Activated effector memory CD4-positive, alpha-beta T cell treated with Interleukin-2 at 50 U/mL for 16 hours (primary cell): ENCODE measurements at regions not wholly inside any gene's neighbourhood (a gene's known extent, or its start where the extent isn't known, plus 50 kb on each side); places are given as distances from the start of the nearest gene placed in this dataset.

Experiments
- DNase-seq: peaks from one replicate; pipeline ENCODE4 v3.0.0-alpha.2; 2020

DNA sequence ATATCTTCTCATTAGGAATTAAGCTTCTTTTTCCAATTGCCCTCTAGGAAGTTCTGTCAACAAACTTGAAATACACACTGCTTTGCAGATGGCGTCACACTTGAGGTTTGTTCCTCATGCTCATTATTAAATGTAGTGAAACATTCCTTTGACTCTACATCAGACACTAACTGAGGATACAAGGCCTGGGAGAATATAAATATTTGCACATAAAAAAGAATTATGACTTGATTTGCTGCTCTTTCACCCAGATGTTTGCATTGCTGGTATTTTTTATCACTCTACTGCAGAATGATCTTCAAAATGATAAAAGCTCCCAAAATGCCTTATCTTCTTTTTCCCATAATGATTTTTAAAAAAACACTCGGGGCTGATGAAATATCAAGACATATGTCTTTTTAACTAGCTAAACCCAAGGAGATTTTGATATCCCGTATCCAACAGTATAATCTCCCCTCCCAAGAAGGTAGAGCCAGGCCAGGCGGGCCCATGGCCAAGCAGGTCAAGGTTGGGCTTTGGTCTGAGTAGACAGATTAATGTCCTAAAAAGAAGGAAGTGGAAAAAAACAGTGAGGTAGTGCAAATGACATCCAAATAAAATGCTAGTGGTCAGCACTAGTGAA is 264.6 kb downstream of the HHIPL2 start:
- DNase-seq, result no peak

DNA sequence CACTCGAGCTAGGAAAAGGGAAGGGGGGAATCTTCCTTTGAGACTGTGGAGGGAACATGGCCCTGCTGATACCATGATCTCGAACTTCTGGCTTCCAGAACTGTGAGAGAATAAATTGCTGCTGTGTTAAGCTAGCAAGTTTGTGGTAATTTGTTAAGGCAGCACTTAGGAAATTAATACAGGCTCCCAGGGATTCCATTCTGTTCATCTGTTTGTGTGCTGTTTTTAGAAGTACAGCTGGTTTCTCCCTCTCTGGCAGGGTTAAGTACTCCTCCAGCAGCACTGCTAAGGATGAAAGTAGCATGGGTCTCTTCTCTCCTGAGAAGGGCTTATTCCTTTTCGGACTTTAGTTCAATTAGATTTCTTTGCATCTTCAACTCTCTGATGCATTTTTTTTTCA is 268.3 kb downstream of the HHIPL2 start:
- DNase-seq, result no peak

DNA sequence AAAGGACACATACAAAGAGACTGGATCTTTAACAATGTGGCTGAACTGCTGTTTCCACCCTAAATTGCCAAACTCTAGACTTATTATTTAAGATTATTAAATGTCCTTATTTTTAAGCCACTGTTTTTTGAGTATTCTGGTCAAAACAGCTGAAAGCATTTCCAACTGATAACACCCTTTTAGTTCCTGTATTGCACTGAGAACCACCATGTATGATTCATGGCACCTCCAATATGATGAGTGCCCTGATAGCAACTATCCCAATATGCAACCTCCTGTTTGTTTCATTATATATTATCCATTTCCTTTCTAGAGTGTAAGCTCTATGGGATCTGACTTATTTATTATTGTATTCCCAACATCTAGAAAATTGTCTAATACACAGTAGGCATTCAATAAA is 269.4 kb downstream of the HHIPL2 start:
- DNase-seq, result no peak

DNA sequence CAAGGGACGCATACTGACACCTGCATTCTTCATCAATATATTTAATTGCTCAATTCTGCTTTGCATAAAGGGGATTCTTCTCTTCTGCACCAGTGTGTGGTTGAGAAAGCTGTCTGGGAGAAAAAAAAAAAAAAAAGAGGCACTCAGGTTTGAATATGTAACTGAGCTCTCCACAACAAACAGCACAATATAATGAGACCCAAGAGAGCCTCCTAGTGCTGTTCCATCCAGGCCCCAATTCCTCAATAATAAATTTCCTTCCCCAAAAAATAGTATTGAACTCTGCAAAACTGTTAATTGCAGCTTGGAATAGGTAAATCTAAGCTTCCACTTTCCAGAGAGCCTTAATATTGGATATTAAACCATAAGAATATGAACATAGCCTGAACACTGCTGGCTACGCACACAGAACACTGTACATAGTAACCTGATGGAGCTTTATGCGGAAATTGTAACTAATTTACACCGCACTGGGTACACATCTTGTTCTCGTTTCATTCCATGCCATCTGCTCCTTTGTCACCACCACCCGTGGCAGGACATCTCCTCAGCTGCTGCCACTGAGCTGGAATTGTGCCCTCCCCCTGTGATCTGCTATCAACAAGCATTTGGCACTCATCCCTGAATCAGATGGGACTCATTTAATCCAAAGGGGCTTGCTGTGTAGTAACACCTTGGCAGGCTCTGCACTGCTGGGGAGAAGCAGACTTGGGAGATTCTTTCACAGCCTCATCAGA is 272.0 kb downstream of the HHIPL2 start:
- no peak for DNase-seq

DNA sequence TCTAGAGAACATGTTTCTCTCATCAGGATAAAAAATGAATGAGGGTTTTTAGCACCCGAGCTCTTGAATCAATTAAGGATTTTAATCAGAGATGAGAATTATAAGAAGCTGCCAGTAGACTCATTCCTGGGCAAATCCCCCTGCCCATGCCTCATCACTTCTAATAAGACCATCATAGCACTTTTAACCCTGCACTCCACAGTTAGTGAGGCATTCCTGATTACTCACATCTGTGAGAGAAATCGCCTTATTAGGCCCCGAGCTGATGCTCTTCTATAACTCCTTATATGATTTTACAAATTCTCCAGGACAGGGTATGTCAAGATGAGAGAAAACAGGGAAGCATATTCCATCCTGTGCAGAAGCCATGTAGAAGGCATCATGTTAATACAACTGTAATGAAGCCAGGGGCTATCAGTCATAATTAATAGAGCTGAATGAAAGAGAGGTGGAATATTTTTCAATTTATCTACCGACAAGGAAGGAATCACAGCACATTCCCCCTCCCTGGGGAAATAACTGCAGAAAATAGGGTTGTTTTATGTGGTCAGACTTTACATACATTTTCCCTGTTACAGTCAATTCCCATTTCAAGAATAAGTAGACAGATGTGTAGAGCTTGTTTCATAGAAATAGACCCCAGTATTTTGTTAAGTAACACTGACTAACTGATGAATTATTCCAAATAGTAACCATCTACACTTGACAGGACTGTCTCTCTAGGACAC is 272.7 kb downstream of the HHIPL2 start:
- no peak for DNase-seq

DNA sequence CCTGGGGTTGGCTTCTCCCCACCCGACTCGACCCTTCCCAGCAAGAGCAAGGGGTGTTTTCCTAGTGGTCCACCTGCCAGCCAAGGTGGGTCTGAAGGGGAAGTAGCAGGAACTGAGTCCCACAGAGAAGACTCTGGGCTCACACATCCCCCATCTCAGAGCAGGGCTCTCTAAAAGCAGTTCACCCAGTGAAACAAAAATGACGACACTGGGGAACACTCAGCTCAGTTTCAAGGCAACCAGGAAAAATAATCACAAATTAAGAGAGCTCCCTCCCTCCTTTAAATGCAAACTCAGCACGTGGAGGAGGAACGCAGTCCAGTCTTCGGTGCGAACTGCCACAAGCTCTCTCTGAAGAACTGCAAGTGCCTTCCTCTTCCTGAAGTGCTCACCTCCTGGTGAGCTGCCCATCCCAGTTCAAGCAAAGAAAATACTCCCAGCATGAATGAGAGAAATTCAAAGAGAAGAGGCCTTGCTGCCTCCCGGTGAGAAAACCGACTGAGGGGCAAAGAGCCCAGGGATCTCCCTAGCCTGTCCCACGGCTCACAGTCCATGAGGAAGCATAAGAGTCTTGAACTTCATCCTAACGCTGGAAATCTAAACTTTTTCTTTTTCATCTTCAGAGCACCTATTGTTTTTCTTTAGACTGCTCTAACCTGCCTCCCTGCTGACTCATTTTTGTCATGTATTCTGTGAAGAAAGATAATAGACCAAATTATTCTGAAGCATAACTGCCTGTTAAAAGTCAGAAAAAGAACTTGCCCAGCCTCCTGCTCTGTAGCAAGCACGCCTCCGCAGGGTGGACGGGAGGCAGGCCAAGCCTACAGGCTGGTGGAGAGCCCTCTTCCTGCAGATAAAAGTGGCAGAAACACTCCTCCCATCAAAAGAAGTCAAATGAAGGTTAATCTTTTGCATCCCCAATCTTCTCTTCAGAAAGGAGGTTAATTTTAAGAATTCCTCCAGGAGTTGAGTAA is 281.4 kb downstream of the HHIPL2 start:
- no peak for DNase-seq

DNA sequence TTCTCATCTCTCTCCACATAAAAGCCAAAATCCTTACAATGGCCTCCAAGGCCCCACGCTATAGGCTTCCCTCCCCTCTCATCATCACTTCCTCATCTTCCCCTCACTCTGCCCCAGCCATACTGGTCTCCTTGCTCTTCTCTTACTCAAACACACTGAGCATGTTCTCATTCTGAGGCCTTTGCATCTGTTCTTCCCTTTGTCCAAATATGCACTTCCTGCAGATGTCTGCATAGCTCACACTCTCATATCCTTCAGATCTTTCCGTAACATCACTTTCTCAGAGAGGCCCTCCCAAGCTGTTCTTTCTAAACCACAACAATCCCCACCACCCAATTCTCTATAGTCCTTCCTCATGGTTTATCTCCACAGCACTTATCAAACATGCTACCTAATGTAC is 284.1 kb downstream of the HHIPL2 start:
- no peak for DNase-seq

DNA sequence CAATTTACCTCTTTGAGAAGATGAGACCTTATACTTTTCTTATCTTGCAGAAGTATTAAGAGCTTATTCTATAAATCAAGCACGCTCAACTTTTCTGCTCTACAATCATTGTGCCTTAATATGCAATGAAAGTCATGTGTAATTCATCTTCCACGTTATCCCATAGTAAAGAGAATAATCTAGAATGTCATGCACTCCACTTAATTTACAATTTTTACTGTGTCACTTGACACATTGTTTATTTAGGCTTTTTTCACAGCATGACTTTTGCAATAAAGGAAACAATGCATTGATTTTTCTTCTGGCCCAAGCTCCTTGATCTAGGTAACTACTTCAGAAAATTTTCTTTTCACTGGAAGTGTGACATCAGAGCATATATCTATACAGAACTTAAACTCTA is 290.9 kb downstream of the HHIPL2 start:
- no peak for DNase-seq

DNA sequence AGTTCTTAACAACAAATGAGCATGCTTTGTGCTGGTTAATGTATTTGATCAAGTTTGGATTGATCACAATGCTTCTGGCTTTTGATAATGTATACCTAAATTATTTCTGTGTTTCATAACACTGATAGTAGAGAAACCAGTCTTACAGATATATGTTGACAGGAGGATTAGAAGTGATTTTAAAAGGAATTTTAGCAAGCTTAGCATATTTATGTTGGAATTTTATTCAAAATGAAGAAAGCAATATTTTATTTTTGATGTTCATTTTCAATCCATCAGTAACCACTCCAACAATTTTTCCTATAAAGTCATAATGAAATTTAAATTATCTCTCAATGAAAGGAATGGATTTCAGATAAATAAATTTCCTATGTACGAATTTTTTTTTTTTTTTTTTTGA is 291.8 kb downstream of the HHIPL2 start:
- DNase-seq, result no peak

DNA sequence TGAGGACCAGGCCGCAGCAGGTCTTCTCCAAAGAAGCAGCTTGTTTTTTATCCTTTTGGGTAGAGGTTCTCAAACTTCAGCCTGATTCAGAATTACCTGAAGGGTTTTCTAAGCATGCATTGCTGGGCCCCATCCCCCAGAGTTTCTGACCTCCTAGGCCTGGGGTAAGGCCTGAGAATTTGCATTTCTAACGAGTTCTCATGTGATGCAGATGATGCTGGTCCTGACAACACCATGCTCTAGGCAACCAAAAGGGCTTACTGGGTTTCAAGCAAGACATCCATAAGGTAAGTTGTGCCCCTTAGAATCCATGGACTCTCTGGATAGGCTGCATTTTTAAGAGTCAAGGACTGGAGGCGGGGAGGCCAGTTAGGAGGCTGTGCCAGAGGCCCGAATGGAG is 295.1 kb downstream of the HHIPL2 start:
- DNase-seq, result no peak

DNA sequence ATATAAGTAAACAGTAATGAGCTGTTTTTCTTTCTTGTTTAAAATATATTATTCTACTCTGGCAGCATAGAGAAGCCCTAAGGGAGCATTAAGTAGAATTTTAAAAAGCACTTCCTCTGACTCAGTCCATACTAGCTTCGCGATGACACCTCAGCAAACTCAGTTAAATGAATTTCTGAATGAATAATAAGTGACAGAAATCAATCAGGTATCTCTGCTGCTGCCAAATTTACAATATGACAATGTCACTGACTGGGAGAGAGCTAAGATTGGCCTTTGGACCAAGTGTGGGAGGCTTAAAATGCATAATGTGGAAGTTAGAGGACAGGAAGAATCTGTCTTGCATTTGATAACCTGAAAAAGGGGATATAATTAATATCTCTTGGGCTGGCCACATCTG is 296.1 kb downstream of the HHIPL2 start:
- DNase-seq, result no peak

DNA sequence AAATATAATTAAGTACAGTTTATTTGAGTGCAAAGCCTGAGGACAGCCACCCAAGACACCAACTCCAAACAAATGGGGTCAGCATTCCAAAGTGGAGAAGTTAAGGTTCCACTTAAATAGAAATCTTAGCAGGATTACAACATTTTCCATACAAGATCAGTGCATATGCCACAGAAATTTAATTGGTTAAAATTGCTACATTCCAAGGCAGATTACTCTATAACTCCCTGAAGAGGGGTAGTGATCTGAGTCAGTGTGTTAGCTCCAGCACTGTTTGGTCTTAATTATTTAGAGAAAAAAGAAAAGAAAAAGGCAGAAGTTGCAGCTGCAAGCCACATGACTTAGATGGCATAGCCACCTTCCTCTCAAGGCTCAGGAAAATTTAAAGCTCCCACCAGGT is 297.5 kb downstream of the HHIPL2 start:
- DNase-seq, result no peak

DNA sequence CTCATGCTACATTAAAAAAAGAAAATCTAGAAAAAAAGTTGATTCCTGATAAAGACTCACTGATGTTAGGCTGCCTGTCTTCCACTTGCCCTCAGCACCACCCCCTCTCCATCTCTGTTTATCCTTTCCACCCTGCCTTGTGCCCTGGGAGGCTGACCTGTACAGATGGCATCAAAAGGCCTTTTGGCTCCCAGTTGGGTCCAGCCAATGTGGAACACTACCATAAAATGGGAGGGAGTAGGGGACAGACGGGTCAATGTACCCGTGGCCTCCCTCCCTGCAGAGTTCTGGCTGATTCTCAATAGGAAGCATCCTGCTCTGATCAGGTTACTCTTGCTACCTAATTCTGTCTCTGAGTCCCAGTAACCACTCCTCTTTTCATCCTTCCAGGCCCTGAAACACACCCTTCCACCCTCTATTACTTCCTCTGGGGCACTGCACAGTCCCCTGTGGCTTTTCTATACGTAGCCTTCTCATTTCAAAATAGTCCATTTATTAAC is 300.0 kb downstream of the HHIPL2 start:
- no peak for DNase-seq

DNA sequence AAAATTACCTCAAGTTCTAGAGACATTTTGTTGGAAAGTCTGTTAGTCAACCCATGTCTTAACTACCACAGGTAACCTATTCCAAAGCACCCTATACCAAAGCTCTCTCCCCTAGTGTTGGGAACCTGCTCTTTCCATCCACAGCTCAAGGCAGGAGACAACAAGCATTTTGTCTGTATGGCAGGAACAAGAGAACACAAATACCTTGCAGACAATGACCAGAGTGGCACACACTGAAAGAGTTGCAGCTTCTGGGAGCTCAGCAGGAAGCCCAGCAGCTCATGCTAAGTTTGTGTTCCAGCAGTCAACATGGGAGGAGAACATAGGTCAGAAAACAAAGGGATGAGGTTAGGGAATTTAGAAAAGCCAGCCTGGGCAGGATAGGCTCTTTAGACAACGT is 300.8 kb downstream of the HHIPL2 start:
- no peak for DNase-seq

DNA sequence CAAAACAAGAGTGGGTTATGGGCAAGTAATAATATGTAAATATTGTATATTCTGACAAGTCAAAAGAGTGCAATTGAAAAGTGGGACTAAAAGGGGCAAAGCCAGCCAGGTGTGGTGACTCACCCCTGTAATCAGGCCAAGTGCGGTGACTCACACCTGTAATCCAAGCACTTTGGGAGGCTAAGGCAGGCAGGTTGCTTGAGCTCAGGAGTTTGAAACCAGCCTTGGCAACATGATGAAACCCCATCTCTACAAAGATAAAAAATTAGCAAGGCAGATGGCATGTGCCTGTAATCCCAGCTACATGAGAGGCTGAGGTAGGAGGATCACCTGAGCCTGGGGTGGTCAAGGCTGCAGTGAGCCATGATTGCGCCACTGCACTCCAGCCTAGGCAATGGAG is 304.0 kb downstream of the HHIPL2 start:
- no peak for DNase-seq

DNA sequence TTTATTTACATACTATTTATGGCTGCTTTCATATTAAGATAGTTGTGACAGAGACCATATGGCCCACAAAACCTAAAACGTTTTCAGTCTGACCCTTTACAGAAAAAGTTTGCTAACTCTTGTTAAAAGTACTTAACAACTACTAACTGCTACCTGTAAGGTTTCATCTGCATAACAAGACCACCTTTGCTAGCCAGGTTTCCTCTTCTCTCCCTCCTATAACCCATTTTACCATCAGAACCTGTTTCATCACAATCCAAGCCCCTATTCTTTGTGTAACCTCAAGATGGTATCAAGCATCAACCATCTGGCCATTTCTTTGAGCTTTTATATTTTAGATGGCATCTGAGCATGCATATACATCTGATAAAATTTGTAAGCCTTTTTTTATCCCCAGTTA is 305.4 kb downstream of the HHIPL2 start:
- no peak for DNase-seq

DNA sequence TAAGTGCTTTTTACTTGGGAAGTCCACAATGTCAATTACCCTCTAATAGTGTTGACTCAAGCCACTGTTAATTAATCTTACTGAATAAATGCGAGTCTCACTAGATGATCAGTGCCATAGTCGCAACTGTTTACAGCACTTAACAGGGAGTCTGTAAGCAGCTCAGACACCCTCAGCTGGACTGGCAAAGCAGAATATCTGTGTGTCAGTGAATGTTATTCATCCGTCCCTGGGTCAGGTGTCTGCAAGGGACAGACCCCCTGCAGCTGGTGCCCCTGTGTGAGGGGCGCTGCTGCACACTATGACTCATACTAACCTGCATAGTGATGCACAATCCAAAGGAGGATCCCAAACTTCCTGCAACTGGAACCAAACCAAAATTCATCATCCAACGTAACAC is 306.5 kb downstream of the HHIPL2 start:
- no peak for DNase-seq

DNA sequence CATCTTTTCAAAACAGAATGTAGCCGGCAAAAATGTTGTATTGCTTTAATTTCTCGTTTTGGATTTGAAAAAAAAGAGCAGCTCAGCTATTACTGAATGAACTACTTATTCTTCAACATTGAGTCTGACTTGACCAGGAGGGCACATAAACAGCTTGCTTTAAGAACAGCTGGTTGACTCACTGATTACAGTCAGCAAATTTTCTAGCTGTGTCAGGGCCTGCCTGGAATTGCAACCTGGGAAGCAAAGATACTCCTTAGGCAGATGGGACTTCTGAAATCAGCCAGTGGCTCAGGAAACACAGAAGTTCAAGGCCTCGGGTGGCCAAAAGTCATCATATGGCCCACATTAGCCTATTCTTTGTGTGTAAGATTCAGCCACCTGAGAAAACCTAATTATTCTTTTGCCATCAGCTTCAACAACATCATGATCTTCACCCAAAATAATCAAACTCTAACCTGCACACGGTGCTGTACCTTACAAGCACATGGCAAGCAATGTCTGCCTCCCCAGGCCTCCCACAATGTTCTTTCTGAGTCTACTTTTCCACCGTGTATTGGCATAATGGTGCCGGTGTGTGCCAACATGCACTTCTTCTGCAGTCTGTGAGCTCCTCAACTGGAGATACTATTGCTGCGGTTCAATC is 307.2 kb downstream of the HHIPL2 start:
- no peak for DNase-seq

DNA sequence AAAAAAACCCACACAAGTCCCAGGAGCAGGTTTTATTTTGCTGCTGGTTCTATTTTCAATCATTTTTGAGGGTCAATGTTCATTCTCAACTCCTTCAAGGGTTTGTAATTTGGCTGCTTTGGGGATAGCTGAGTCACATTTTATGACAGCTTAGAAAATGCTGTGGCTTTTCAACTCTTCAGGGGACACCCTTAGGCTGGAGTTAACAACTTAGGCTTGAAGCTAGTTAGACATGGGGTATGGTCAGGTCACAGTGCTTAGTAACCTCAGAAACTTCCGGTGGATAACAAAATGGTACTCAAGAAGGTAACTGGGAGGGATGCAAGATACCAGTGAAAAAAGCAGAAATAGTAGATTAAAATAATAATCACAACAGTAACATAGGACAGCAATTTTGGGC is 308.8 kb downstream of the HHIPL2 start:
- DNase-seq, result no peak

DNA sequence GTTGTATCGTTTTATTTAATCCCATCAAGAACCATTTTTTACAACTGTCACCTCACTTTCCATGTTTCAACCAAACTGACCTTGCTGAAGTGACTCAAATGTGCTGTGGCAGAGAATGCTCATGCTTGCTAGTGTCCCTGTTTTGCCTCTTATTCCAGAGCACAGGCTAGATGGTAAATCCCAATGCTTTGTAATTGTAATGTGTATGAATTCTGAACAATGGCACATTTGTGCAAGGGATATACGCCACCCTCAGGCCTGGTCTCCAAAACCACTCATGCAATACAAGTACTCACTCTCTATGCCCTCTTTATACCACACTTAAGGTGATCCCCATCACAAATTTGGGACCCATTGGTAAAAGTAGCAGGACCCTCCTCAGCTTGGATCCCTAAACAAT is 313.6 kb downstream of the HHIPL2 start:
- no peak for DNase-seq

DNA sequence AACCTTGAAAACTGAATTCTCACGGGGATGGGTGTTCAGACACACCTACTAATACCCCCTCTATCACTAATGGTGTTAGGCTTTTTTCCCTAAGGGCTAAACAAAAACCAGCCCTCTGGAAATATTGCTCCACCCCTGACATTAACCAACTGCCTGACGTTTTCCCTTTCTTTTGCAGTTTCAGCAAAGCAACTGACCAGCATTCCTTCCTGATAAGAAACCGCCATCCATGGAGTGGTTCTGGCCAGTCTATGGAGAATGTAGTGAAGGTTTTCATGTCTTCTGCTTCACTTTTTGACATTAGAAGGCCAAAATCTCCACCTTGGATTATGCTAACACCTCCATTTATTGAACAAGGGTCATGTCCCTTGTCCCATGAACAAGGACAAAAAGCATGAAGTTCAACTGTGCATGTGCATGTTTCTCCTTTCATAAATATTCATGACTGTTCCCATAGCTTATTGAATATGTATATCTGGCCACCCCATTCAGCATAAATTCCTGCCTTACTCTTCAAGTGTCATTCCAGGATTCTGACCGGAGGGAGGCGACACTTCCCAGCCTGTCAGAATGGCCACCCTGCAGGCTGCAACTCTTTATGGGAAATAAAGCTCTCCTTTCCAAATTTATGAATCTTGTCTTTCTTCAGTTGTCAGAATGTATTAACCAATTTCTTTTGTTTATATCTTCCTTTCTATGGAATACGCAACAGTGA is 314.3 kb downstream of the HHIPL2 start:
- no peak for DNase-seq

DNA sequence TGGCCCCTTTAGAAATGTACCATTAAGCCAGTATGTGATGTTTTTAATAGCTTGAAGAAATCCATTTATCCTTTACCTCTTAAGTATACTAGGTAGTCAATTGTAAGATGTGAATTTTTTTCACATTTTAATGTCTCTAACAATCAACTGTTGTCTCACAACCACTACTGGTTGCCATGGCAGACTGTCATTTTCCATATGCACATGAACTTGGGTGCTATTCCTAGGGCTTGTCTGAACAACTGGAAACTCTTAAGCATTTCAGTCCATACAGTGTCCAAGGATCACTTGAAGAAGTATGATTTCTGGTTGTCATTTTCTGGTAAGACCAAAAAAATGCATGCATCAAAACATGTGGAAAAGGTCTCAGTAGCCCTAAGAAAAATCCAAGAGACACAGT is 315.1 kb downstream of the HHIPL2 start:
- DNase-seq, result no peak
